ENCODE measurements at regions not wholly inside any gene's neighbourhood (a gene's known extent, or its start where the extent isn't known, plus 50 kb on each side); places are given as distances from the start of the nearest gene placed in this dataset.

GRCh38 chr20:57869291-57869950 lies 159.6 kb upstream of the PMEPA1 start:
- Histone ChIP-seq H3K27ac (ENCODE audit: low read length) (no peak overlapping the region), H3K4me1 (ENCODE audit: control insufficient read depth, insufficient read depth, low read length) (no peaks in the 10 kb centered on the region), H3K36me3 (ENCODE audit: control insufficient read depth, insufficient read depth, low read length) (no peaks in the 10 kb centered on the region), H3K9me3 (ENCODE audit: control insufficient read depth, insufficient read depth, low read length) (no peaks in the 10 kb centered on the region), H3K27me3 (ENCODE audit: control insufficient read depth, insufficient read depth, low read length) (peaks cover 2% of the 10 kb centered on the region), H3K4me3 (ENCODE audit: low read length) (no peak overlapping the region)
- no peak for DNase-seq
- intact Hi-C loops (cut with micrococcal nuclease): no loop called here
- ATAC-seq: no peak
- Mint-ChIP-seq H3K36me3 (no peaks in the 10 kb centered on the region), H3K4me1 (peaks cover 0 to 7% of the 10 kb centered on the region in 2 donors), H3K4me3 (no peak overlapping the region), H3K9me3 (no peaks in the 10 kb centered on the region), H3K27ac (no peak overlapping the region), H3K27me3 (ENCODE audit: low read depth in 2 of 2) (peaks cover 23 to 39% of the 10 kb centered on the region in 2 donors)
- no peak for TF ChIP-seq CTCF (IDR thresholded peaks at IDR 0.05)
- WGBS (ENCODE audit: insufficient coverage): 72% methylated on average over 10 of the region's 10 CpGs

GRCh38 chr20:57868310-57868709 lies 158.5 kb upstream of the PMEPA1 start:
- no peak for ATAC-seq

GRCh38 chr20:57867807-57868206 lies 158.0 kb upstream of the PMEPA1 start:
- no peaks in the 10 kb centered on the region for H3K9me3 ChIP-seq (ENCODE audit: control insufficient read depth, insufficient read depth, low read length)
- H3K27me3 ChIP-seq (ENCODE audit: control insufficient read depth, insufficient read depth, low read length): peaks cover 2% of the 10 kb centered on the region
- peaks cover 30 to 53% of the 10 kb centered on the region in 2 donors for H3K27me3 Mint-ChIP-seq (ENCODE audit: low read depth in 2 of 2)
- no peak overlapping the region for H3K4me3 Mint-ChIP-seq
- peaks cover 0 to 7% of the 10 kb centered on the region in 2 donors for H3K4me1 Mint-ChIP-seq
- H3K27ac Mint-ChIP-seq: no peak overlapping the region
- H3K4me1 ChIP-seq (ENCODE audit: control insufficient read depth, insufficient read depth, low read length): no peaks in the 10 kb centered on the region
- DNase-seq (no peak), ATAC-seq (no peak)
- H3K9me3 Mint-ChIP-seq: no peaks in the 10 kb centered on the region
- H3K27ac ChIP-seq (ENCODE audit: low read length): no peak overlapping the region
- H3K36me3 Mint-ChIP-seq: no peaks in the 10 kb centered on the region
- H3K36me3 ChIP-seq (ENCODE audit: control insufficient read depth, insufficient read depth, low read length): no peaks in the 10 kb centered on the region
- no peak for TF ChIP-seq CTCF (IDR thresholded peaks at IDR 0.05)
- intact Hi-C loops (cut with micrococcal nuclease): no loop called here
- 81% methylated on average over 2 of the region's 2 CpGs for WGBS (ENCODE audit: insufficient coverage)
- no peak overlapping the region for H3K4me3 ChIP-seq (ENCODE audit: low read length)

More at GRCh38 chr20:57868310-57868709, 158.5 kb upstream of the PMEPA1 start:
- H3K27me3 Mint-ChIP-seq (ENCODE audit: low read depth in 2 of 2): peaks cover 26 to 50% of the 10 kb centered on the region in 2 donors
- H3K9me3 Mint-ChIP-seq: no peaks in the 10 kb centered on the region
- Histone ChIP-seq H3K4me3 (ENCODE audit: low read length) (no peak overlapping the region), H3K36me3 (ENCODE audit: control insufficient read depth, insufficient read depth, low read length) (no peaks in the 10 kb centered on the region), H3K4me1 (ENCODE audit: control insufficient read depth, insufficient read depth, low read length) (no peaks in the 10 kb centered on the region), H3K9me3 (ENCODE audit: control insufficient read depth, insufficient read depth, low read length) (no peaks in the 10 kb centered on the region), H3K27me3 (ENCODE audit: control insufficient read depth, insufficient read depth, low read length) (peaks cover 2% of the 10 kb centered on the region), H3K27ac (ENCODE audit: low read length) (no peak overlapping the region)
- H3K4me3 Mint-ChIP-seq: no peak overlapping the region
- 80% methylated on average over 15 of the region's 15 CpGs for WGBS (ENCODE audit: insufficient coverage)
- peaks cover 0 to 7% of the 10 kb centered on the region in 2 donors for H3K4me1 Mint-ChIP-seq
- H3K27ac Mint-ChIP-seq: no peak overlapping the region
- H3K36me3 Mint-ChIP-seq: no peaks in the 10 kb centered on the region
- no peak for DNase-seq
- no peak for TF ChIP-seq CTCF (IDR thresholded peaks at IDR 0.05)
- intact Hi-C loops (cut with micrococcal nuclease): no loop called here

All from natural killer cell (primary cell).